HG02852 (cell line): ENCODE measurements at regions not wholly inside any gene's neighbourhood (a gene's known extent, or its start where the extent isn't known, plus 50 kb on each side); places are given as distances from the start of the nearest gene placed in this dataset.
"Not testable (repeated sequence)": the region's sequence is repeated elsewhere in the genome, so short reads cannot be mapped to it uniquely, and the experiment has no call there.

Experiments used
- ATAC-seq: cut with Tn5 transposase; IDR thresholded peaks from one replicate; pipeline ENCODE4 v1.9.1; 2021; ENCODE audit warnings: mild to moderate bottlenecking, moderate library complexity; ENCODE audit not compliant: unreplicated experiment

DNA sequence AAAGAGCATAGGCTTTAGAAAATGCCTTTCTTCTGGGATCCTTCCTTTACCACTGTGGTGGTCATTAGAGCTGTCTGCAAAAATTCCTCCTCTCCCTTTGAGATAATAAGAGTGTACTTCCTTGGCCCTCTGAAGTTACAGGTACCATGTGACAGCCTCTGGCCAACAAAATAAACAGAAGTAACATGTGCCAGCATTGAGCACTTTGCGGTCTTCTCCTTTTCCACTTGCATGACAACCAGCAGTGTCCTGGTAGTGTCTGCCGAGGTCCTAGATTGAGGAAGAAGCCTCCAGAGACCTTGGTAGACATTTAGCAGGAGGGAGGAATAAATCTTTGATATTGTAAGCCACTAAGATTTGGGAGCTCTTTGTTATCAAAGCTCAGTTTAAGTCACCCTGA is 87.5 kb upstream of the ARID1B start:
- ATAC-seq, result no peak

DNA sequence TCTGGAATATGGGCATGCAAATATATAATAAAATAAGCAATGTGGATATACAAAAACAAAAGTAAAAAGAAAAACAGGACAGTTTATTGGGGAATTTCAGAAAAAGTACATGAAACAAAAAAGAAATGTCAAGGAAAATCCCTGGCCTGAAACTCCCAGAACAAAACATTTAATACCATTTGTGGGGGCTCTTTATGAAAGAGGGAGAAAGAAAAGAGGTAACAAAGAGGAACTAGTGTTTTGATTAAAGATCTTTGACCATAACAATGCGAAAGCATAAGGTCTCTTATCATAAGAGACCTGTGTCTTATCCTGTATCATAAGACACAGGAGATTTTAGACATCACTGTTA is 88.6 kb upstream of the ARID1B start:
- ATAC-seq, result no peak

DNA sequence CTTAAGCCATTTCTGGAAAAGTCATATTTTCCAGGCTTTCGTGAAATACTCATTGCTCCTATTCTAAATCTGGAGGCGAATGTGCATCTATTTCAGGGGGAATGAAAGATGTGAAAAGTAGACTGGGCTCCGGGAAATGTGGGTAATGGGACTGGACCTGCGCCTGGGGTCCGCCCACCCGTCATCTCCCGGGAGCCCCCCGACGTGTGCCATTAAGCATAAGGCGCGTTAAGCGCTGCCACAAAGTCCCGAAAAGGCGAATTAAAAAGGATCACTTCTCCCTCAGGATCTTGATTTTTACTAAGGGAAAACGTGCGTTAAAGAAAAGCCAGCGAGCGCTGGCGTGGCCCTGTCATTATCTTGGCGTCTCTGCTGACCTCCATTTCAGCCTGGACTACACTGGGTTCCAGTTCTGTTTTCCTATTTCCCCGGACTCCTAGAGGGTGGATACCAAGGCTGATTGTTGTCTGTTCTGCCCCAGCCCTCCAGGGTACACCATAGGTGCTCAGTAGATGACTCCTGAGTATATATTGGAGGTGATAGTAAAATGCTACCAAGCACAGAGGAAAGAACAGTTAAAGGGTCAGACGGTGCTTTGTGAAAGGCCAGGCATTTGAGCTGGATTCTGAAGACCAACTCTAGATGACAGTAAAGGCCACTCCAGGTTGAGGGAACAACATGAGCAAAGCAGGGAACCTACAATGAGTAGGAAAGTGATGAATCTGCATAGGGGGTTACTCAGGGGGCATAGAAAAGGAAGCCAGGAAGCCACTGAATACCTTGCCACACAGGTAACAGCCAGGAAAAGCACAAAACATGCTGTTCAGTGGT is 89.2 kb upstream of the ARID1B start:
- ATAC-seq, result no peak

DNA sequence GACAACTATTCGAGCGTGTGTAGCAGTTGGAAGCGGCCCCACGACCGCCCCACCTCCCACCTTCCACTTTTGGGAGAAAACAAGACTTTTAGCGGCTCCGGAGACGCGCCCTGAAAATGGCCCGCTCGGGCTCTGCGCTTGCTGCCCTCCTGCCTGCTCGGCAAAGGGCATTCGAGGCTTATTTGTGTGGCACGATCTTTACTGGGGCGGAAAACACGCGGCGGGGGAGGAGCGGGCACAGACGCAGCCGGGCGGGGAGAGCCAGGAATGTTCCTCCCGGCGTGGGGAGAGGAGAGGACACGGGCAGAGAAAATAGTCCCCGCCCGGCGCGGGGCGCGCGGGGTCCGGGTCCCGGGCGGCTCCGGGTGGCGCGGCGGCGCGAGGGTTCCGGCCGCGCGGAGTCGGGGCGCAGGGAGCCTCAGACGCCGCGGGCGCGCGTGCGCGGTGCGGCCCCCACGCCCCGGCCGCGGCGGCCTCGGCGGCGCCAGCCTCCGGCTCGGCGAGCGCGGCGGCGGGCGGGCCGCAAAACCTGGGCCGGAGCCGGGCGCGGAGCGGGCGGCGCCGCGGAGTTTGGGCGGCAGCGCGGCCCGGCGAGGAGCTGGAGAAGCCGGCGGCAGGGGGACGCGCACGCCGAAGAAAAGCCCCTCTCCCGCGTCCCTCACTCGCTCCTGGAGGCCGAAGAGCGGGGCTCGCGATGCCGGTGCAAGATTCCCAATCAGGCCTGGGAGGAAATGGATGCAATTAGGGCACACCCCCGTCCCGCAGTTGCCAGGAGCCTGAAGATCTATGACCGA is 90.0 kb upstream of the ARID1B start:
- peak; percentile 64 for ATAC-seq

DNA sequence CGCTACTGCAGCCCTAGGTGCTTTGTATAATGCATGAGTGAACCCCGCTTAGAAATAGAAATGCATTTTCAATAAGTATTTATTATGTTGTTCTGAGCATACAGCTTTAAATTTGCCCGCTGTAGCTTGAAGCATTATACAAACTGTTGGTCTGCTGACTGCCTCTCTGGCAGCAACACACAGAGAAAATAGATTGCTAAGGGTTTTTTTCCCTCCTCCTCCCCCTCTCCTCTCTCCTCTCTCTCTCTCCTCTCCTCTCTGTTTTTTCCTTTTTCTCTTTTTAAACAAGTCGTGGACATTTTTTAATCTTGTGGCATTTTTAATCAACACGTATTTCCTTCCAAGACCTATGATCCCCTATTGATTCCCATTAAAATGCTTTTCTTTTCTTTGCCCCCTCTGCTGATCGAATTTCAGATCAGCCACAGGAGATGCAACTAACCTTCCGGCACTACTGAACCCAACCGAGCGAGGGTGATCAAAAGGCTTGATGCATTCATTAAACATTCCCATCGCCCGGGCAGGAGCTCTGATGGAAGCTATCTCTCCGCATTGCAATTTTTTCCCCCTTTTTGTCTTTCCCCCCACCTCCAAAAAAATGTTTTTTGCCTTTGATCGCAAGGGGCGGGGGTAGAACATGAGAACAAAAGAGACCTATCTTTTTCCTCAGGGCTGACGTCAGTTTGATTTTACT is 90.7 kb upstream of the ARID1B start:
- peak; percentile 18 for ATAC-seq

DNA sequence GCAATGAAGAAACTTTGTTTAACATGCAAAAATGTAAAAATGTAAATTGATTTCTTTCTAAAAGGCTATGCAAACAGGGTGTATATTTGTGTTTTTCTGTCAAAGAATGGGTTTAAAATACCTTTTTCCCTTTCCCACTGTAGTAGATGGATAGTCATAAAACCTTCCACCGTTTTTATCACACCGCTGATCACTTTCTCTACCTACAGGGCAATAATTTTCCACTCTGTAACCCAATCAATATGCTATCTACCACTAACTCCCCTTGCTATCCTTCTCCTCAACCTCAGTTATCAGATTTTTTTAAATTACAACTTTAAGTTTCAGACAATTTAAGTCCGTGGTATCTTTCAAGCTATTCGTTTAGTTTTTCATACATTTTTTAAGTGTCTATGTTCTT is 91.4 kb upstream of the ARID1B start:
- no peak for ATAC-seq

DNA sequence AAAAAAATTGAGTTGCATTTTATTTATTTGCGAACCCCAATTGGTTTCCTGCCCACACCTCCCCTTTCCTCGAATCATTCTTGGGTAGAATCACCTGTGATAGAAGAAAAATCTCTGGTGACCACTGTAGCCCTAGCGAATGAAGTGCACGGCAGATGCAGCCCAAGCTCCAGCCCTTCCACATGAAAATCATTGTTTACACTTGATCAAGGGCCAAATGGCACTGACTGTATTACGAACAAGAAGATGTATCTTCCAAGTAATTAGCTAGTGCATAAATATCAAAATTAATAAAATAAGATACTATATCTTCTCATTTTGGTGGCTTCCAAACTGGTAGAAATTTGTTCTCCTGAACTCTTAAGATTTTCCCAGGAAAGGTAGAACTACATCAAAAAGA is 93.4 kb upstream of the ARID1B start:
- no peak for ATAC-seq

DNA sequence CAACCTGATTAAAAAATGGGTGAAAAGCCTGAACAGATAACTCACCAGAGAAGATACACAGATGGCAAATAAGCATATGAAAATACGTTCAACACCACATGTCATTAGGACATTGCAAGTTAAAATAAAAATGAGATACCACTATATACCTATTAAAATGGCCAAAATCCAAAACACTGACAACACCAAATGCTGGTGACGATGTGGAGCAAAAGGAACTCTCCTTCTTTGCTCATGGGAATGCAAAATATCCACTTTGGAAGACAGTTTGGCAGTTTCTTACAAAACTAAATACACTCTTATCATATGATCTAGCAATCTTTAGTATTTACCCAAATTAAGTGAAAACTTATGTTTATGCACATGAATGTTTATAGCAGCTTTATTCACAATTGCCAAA is 100.5 kb upstream of the ARID1B start:
- ATAC-seq, result no peak

DNA sequence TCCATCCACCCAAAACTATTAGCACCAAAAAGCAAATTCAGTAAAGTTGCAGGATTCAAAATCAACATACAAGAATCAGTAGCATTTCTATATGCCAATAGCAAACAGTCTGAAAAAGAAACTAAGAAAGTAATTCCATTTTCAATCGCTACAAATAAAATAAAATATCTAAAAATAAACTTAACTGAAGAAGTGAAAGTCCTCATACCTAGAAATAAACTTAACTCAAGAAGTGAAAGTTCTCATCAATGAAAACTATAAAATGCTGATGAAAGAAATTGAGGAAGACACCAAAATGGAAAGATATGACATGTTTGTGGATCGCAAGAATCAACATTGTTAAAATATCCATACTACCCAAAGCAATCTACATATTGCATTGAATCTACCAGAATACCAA is 103.0 kb upstream of the ARID1B start:
- ATAC-seq, result no peak

DNA sequence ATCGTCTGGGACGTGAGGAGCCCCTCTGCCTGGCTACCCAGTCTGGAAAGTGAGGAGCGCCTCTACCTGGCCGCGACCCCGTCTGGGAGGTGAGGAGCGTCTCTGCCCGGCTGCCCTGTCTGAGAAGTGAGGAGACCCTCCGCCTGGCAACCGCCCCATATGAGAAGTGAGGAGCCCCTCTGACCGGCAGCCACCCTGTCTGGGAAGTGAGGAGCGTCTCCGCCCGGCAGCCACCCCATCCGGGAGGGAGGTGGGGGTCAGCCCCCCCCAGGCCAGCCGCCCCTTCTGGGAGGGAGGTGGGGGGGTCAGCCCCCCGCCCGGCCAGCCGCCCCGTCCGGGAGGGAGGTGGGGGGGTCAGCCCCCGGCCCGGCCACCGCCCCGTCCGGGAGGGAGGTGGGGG is 107.1 kb upstream of the ARID1B start:
- not testable (repeated sequence) for ATAC-seq

DNA sequence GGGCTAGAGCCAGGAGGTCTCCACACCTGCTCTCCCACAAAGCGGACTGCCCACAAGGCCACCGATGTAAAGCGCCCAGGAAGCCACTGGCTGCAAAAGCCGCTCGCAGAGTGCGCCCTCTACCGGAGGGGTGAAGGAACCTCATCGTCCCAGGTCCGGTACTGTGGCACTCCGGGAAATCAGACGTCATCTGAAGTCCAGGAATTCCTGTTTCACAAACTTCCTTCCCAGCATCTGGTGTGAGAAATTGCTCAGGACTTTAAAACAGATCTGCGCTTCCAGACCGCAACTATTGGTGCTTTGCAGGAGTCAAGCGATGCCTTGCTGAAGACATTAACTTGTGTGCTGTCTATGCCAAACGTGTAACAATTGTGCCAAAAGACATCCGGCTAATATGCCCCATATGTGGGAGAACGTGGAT is 115.1 kb upstream of the ARID1B start:
- ATAC-seq, result no peak

DNA sequence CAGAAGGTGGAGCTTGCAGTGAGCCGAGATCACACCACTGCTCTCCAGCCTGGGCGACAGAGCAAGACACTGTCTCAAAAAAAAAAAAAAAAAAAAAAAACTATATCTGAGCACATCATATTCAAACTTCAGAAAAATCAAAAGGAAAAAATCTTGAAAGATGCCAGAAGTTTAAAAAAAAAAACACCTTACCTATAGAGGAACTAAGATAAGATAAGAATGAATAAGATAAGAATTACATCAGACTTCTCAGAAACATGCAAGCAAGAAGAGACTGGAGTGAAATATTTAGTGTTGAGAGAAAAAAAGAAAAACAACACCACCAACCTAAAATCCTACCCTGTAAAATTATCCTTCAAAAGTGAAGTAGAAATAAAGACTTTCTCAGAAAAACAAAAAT is 116.8 kb upstream of the ARID1B start:
- no peak for ATAC-seq

DNA sequence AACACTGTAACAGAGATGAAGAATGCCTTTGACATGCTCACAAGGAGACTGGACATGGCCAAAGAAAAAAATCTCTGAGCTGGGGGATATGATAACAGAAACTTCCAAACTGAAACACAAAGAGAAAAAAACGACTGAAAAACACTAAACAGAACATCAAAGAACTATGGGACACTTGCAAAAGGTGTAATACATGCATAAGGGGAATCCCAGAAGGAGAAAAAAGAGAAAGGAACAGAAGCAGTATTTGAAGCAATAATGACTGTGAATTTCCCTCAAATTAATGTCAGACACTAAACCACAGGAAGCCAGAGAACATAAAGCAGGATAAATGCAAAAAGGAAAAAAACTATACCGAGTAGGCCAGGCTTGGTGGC is 117.4 kb upstream of the ARID1B start:
- no peak for ATAC-seq

DNA sequence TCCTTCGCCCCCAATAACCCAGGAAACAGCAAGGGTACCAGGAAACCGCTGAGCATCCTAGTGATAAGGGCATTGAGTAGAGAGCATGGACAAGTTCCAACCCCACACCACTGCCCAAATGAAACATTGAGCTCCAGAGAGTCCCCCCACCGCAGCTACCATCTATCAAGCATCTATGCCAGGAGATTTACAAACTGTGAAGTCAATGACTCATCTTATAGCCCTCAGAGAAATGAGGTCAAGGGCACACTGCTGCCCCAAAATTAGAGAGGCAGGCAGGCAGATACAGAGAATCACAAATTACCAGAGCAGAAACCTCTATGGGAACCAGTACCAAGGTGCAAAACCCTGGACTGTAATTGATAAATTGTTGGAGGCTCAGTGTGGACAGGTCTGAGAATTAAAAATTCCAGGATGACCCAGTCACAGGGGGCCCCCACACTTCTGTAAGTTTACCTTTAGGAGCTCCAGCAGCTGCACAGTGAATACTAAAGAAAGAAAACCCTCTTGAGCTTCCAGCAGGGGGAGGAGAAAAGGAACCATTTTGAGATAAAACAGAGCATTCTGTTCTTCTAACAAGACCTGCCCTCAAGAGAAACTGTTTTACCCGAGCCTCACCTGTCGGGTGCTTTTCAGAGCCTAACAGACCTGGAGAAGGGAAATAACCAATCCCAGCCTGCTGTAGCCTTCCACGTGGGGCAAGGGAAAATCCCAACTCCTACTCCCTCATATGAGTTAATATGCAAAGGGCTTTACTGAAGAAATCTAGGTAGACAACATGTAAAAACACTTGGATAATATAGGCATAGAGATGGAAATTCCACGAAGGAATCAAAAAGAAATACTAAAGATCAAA is 118.0 kb upstream of the ARID1B start:
- ATAC-seq, result no peak

DNA sequence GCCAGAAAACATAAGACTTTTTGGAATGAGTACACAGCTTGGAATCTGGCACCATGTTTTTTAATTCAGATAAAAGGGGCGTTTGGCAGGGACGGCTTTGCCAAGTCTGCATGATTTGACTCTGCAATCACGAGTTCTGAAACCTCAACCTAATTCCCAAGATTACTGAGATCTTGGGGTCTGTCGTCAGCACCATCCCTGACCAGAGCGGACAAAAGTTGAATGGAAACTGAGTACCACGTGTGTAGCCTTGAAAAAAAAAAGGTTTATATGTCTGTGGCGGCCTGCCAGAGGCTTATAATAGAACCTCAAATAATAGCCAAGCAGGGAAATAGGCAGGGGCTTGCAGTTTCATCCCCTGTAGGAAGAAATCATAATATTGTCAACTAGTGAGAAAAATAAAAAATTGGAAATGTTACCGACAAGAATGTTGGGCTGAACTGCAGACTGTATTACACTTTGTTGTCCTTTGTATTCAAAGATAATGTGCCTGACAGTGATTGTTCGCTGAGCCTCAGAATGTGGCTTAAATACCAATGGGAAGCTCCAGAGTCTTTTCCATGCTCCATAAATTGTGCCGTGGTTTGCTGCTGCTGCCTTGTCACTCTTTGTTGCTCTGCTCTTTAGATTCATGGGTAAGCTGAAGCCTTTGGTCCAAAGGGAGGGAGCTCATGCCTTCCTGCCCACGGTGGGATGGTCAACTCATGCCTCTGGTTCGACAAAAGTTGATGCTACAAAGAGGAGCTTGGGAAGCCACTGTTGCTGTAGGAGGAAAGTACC is 118.8 kb upstream of the ARID1B start:
- no peak for ATAC-seq

DNA sequence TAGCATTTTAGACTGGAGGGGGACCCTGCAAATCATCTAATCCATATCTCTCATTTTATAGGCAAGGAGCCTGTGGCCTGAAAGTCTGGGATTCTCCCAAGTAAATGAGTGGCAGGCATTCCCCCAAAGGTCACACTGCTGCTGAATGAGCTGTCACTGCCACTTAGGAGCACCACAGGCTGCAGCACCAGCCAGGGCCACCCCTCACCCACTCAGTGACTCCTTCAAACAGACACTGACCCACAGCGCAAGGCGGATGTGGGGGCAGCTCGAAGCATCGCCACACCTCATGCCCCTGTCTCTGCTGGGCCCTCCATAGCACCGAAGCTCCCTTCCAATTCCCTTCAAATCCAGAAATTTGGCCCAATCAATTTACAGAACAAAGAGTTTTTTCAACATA is 119.9 kb upstream of the ARID1B start:
- no peak for ATAC-seq

DNA sequence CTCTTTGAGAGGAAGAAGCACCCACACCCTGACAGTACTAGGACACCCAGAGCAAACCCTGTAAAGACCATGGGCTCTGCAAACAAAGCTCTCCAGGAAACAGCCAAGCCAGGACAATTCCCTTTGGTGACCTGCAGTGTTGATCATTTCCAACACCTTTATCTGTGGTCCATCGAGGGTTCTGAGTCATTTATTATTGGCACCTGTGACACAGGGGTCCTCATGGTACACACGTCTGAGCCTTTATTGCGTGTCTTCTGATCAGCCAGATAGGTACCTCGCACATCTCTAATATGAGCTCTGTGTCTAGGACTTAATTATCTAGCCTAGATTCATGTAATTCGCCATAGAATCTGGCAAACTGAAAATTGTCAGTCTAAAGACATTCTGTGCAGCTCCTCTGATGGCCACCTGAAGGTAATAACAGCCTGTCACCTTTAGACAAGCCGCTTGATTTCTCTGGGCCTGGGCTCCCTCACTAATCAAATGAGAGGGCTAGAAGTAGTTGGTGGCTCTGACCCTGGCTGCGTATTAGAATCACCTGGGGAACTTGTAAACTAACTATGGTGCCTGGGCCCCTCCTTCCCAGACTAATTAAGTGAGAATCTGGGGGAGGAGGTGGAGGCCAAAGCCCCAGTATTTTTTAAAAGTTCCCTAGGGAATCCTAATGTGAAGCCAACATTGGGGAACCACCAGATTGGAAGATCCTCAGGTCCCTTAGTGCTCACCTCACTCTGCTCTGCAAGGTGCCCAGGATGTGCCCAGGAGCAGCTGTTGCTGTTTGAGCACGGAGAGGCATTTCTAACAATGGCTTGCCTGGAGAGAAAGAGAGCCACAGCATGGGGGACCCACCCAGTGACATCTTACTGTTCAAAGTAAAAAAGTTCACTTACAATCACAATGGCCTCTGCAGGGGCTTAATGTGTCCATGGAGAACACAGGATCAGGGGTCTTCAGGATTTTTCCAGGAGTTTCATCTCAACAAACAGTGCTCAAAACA is 122.0 kb upstream of the ARID1B start:
- ATAC-seq, result no peak

DNA sequence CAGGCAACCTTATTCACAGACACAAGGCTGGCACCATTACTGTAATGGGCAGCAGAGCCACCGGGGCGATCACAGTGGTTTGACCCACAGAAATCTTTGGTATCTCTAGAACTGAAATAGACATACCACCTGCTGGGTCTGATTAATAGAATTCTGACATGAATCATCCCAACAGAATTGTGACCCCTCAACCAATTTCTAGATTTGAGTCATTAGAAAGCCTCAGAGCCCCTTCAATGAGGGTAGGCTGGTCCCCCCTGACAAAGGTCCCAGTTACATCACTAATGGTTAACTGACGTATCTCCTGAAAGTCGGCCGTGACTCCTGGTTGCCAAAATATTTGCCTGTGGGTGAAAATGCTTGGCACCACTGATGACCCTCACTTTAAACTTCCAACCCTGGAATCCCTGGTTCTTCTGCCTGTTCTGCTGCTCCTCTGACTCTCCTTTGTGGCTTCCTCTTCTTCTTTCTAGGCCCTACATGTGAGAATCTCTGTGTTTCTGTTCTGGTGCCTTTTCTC is 124.9 kb upstream of the ARID1B start:
- ATAC-seq, result no peak

DNA sequence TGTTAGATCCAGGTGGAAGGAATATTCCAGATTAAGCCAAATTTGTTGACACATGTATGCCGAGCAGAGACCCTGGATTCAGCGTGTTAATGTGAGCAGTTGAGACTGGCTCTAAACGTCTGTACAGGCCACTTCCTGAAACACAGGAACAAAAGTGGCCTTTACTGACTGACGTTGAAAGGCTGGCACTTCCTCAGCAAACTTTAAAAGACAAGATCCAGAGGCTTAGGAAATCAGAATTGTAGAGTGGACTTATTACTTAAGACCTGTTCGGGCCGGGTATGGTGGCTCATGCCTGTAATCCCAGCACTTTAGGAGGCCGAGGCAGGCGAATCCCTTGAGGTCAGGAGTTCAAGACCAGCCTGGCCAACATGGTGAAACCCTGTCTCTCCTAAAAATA is 125.7 kb upstream of the ARID1B start:
- ATAC-seq, result no peak
